ENCODE measurements at regions not wholly inside any gene's neighbourhood (a gene's known extent, or its start where the extent isn't known, plus 50 kb on each side); places are given as distances from the start of the nearest gene placed in this dataset.

DNA sequence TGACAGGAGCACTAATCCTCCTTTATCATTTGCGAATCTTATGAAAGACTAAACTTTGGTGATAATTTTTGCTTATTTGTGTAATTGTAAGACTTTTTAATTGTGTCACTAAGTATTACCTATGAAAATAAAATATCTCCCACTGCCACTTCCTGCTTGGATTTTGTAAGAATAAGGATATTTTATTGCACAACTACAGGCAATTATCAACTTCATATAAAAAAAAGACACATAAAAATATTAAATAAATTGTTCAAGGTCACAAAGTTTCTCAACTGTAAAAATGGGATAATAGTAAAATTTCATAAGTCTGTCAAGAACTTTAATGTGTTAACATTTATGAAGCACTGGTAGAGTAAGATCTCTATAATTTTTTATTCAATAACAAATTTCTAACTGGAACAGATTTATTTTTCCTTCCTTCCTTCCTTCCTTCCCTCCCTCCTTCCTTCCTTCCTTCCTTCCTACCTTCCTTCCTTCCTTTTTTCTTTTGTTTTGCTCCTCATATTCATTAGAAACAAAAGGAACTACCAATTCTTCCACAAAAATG is 527.6 kb upstream of the FAM47C start:
- DNase-seq: no peak
- intact Hi-C loops (cut with DNase I; ENCODE audit: low total_unique reads): no loop called here
- no peak for TF ChIP-seq POLR2AphosphoS5 (IDR thresholded peaks at IDR 0.05)
- TF ChIP-seq POLR2A (IDR thresholded peaks at IDR 0.05): no peak
- TF ChIP-seq, protein P1, sequence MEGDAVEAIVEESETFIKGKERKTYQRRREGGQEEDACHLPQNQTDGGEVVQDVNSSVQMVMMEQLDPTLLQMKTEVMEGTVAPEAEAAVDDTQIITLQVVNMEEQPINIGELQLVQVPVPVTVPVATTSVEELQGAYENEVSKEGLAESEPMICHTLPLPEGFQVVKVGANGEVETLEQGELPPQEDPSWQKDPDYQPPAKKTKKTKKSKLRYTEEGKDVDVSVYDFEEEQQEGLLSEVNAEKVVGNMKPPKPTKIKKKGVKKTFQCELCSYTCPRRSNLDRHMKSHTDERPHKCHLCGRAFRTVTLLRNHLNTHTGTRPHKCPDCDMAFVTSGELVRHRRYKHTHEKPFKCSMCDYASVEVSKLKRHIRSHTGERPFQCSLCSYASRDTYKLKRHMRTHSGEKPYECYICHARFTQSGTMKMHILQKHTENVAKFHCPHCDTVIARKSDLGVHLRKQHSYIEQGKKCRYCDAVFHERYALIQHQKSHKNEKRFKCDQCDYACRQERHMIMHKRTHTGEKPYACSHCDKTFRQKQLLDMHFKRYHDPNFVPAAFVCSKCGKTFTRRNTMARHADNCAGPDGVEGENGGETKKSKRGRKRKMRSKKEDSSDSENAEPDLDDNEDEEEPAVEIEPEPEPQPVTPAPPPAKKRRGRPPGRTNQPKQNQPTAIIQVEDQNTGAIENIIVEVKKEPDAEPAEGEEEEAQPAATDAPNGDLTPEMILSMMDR (IDR thresholded peaks at IDR 0.05 in 8 of 11, conservative IDR thresholded peaks at IDR 0.05 in 3 of 11): no peak
- Histone ChIP-seq H3K36me3 (no peaks in the 10 kb centered on the region), H3K4me1 (no peaks in the 10 kb centered on the region), H3K9me3 (no peaks in the 10 kb centered on the region), H3K4me3 (no peak overlapping the region), H3K27me3 (replicated peaks in 1 of 7) (no peaks in the 10 kb centered on the region), H3K27ac (no peak overlapping the region)
- 78 to 94% (median 91%) methylated on average over 1 of the region's 1 CpG for WGBS, 5 donors

DNA sequence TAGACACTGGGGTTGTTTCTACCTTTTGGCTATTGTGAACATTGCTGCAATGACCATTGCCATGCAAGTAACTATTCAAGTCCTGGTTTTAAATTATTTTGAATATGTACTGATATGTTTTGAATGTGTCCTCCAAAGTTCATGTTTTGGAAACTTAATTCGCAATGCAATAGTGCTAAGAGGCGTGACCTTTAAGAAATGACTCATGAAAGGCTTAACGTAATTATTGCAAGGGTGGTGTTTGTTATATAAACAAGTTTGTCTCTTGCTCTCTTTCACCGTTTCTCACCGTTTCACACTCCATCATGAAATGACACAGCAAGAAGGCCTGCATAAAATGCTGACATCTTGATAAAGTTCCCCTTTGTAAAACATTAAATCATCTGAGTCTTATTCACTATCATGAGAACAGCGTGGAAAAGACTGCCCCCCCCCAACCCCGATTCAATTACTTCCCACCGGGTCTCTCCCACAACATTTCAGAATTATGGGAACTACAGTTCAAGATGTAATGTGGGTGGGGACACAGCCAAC is 506.9 kb upstream of the FAM47C start:
- H3K4me1 ChIP-seq: no peaks in the 10 kb centered on the region
- intact Hi-C loops (cut with DNase I; ENCODE audit: low total_unique reads): no loop called here
- DNase-seq: no peak
- TF ChIP-seq POLR2A (IDR thresholded peaks at IDR 0.05): no peak
- TF ChIP-seq, protein P1 (IDR thresholded peaks at IDR 0.05 in 8 of 11, conservative IDR thresholded peaks at IDR 0.05 in 3 of 11): no peak
- no peak for TF ChIP-seq POLR2AphosphoS5 (IDR thresholded peaks at IDR 0.05)
- H3K4me3 ChIP-seq: no peak overlapping the region
- no peak overlapping the region for H3K27ac ChIP-seq
- peaks cover 0 to 12% (median 0%) of the 10 kb centered on the region in 8 donors for H3K9me3 ChIP-seq
- no peaks in the 10 kb centered on the region for H3K27me3 ChIP-seq (replicated peaks in 1 of 7)
- H3K36me3 ChIP-seq: no peaks in the 10 kb centered on the region
- WGBS, 5 donors: 82 to 94% (median 89%) methylated on average over 8 of the region's 8 CpGs

DNA sequence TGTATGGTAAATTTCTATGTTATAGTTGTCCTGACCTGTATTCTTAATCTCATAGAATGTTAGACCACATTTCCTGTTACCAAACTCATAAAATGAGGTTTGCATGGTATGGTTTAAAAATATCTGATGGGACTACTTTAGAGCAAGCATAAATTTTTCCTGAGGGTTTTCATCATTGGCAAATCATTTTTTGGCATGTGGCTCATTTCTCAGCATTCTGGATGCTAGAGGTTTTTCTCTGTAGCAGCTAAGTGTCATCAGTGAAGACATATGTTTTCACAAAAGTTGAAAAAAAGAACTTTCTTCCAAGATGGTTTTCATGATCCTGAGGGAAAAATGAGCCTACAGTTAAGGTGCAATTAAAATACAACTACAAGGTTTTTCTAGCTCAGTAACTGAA is 503.5 kb upstream of the FAM47C start:
- intact Hi-C loops (cut with DNase I; ENCODE audit: low total_unique reads): no loop called here
- no peak overlapping the region for H3K4me3 ChIP-seq
- no peak for DNase-seq
- no peaks in the 10 kb centered on the region for H3K4me1 ChIP-seq
- no peaks in the 10 kb centered on the region for H3K36me3 ChIP-seq
- TF ChIP-seq POLR2A (IDR thresholded peaks at IDR 0.05) (no peak), POLR2AphosphoS5 (IDR thresholded peaks at IDR 0.05) (no peak)
- TF ChIP-seq, protein P1 (IDR thresholded peaks at IDR 0.05 in 8 of 11, conservative IDR thresholded peaks at IDR 0.05 in 3 of 11): no peak
- H3K27ac ChIP-seq: no peak overlapping the region
- H3K27me3 ChIP-seq (replicated peaks in 1 of 7): no peaks in the 10 kb centered on the region
- peaks cover 4 to 41% (median 17%) of the 10 kb centered on the region in 8 donors for H3K9me3 ChIP-seq

DNA sequence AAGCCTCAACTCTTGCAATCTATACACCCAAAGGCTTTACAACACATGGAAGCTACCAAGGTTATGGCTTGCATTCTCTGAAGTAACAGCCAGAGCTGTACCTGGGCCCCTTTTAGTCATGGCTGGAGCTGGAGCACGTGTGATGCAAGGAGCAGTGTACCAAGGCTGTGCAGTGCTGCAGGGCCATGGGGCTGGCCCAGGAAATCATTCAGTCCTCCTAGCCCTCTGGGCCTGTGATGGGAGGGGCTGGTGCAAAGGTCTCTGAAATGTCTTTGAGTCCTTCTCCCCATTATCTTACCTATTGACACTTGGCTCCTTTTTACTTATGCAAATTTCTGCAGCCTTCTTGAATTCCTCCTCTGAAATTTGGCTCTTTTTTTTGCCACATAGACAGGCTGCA is 500.1 kb upstream of the FAM47C start:
- intact Hi-C loops (cut with DNase I; ENCODE audit: low total_unique reads): no loop called here
- H3K4me3 ChIP-seq: no peak overlapping the region
- TF ChIP-seq POLR2A (IDR thresholded peaks at IDR 0.05) (no peak), POLR2AphosphoS5 (IDR thresholded peaks at IDR 0.05) (no peak)
- TF ChIP-seq, protein P1 (IDR thresholded peaks at IDR 0.05 in 8 of 11, conservative IDR thresholded peaks at IDR 0.05 in 3 of 11): no peak
- no peak for DNase-seq
- no peaks in the 10 kb centered on the region for H3K36me3 ChIP-seq
- no peaks in the 10 kb centered on the region for H3K4me1 ChIP-seq
- peaks cover 4 to 28% (median 17%) of the 10 kb centered on the region in 8 donors for H3K9me3 ChIP-seq
- no peak overlapping the region for H3K27ac ChIP-seq
- H3K27me3 ChIP-seq (replicated peaks in 1 of 7): no peaks in the 10 kb centered on the region
- 33 to 100% (median 45%) methylated on average over 1 of the region's 1 CpG for WGBS, 5 donors
